SW480 (cell line): ENCODE measurements at regions not wholly inside any gene's neighbourhood (a gene's known extent, or its start where the extent isn't known, plus 50 kb on each side); places are given as distances from the start of the nearest gene placed in this dataset.

Experiments used
- DNase-seq: peaks from one replicate; pipeline ENCODE4 v3.0.0-alpha.2; 2016; ENCODE audit warnings: low spot score

DNA sequence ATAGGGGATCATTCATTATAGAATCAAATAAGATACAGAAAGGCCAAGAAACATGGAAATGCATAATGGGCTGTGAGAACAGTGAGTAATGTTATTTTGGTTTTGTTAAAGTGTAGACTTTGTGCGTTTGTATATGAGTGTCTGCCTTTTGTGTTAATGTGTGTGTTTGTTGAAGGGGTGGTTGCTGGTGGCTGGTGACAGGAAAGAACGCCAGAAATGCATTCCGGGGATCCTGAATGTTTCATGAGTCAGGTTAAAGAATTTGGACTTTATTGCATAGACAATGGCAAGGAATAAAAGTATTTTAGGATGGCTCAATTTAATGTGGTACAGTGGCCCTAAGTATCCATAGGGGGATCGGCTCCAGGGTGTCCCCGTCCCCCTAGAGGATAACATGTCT lies 1228.9 kb downstream of the PCDH7 start:
- no peak for DNase-seq

DNA sequence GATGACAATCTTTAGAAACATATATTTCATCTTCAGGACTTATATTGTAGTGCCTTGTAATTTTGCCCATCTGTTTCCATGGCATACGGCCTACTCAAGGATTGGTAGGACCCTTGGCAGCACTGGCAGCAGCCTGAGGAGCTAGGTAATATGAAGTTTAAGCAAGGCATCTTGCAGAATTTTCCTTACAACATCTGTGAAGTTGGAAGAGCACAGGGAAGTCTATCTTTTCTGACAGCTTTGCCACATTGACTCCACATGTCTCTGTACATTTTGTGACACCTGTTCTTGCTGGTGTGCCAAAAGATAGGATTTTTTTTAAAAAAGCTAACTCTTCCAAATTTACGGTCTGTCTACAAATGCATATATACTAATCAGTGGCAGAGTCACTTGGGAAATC lies 1235.2 kb downstream of the PCDH7 start:
- no peak for DNase-seq

DNA sequence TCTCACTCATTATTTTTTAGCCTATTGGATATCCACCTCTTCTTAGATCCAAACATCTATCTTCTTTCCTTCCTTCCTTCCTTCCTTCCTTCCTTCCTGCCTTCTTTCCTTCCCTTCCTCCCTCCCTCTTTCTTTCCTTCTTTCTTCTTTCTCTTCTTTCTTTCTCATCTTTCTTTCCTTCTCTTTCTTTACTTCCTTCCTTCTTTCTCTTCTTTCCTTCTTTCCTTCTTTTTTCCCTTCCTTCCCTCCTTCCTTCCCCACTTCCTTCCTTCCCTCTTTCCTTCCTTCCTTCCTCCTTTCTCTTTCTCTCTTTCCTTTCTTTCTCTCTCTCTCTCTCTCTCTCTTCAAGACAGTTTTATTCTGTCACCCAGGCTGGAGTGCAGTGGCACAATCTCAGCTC lies 1239.8 kb downstream of the PCDH7 start:
- no peak for DNase-seq

DNA sequence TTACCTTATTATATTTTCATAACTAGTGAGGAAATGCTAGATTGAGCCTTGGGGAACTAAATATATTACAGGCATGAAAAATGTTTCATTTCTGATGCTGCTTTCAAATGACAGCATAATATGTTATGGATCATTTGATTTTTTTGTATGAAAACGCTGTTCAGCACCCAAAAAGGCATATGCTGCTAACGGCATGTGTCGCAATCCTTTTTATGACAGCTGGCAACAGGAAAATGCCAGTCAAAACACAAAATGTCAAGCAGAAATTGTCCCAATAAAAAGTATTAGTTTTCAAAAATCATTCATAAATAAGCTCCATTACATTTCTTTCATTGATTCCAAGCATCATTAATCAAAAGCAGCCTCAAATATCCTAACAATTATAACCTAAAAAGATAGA lies 1244.5 kb downstream of the PCDH7 start:
- no peak for DNase-seq

DNA sequence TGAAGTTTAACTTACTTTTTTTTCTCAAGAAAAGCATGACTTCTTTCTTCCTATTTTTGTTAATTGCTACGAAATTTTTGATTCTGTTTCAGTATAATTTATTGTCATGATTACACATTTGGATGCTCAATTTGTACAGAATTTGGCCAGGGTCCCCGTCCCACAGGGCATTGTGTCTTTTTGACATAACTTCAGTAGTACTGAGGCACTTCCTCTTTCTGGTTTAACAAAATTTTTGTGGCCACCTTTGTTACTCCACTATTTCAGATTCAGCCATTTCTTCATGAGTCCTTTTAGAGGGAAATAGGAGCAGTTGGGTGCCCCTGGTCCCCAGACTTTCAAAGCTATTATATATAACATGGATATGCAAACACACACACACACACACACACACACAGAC lies 1248.7 kb downstream of the PCDH7 start:
- no peak for DNase-seq

DNA sequence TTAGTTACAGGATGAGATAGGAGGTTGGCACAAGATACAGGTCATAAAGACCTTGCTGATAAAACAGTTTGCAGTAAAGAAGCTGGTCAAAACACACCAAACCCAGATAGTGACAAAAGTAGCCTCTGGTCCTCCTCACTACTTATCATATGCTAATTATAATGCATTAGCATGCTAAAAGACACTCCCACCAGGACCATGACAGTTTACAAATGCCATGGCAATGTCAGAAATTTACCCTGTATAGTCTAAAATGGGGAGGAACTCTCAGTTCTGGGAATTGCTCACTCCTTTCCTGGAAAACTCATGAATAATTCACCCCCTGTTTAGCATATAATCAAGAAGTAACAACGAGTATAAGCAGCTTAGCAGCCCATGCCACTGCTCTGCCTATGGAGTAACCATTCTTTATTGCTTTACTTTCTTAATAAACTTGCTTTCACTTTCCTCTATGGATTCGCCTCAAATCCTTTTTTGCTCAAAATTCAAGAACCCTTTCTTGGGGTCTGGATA lies 1254.4 kb downstream of the PCDH7 start:
- no peak for DNase-seq

DNA sequence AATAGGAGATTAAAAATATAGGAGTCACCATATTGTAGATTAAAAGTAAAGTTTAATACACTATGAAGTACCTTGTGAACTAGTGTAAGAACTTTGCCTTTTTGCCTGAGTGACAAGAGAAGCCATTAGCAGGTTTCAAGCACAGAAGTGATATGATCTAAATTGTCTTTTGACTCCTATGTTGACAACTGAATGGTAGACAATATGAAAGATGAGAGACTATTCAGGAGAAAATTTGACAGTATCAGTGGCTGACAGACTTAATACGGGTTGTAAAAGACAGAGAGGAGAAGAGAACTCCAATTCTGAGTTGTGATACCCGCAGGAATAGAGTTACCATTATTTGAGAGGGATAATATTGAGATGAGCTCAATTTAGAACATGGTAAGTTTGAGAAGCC lies 1259.8 kb downstream of the PCDH7 start:
- DNase-seq, result no peak

DNA sequence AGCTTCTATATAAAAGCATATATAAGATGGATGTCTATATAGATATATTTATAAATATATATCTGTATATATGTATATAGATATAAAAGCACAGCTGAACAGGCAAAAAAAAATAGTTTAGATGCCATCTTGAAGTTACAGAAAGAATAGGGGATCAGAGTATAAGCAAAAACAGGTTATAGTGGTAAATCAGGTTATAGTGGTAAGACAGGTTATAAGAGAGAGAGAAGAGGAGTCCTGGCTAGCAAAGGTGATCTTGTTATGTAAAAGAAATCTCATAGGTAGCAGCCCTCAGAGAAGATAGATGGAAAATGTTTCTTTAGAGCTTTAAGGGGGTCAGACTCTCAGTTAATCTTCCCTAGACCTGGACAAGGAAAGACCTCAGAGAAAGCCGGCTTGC lies 1263.1 kb downstream of the PCDH7 start:
- DNase-seq, result no peak

DNA sequence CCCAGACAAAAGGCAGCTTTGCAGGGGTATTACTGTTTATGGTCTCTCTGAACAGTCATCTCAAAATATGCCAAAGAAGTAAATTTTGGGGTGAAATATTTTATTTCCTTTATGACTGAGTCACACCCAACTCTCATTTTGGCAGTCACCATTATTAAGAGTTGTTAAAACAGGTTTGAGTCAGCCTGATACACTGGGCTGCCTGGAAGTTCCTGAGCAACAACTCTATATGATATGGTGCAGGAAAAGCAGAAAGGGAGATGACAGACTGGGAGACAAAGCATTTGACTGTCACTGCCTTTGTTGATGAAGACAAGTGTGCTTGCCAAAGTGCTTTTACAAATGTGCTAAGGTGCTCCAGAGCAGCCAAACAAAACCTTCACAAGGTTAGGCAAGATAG lies 1263.5 kb downstream of the PCDH7 start:
- DNase-seq, result no peak

DNA sequence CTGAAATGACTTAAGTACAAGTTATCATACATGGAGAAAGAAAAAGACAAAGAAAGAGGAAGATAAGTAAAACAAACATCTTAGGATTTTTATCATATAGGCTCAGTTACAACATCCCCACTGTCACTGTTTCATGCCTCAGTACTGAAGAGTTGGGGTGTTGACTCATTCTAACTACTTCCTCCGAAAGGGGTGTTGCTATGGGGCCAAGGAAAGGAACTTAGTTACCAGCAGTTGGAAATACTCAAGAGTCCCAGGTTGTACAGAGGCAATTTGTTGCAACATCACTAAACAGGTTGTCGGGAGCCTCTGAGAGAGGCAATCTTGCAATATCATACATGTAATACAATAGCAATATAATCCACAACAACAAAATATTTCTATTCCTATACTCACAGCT lies 1264.7 kb downstream of the PCDH7 start:
- no peak for DNase-seq

DNA sequence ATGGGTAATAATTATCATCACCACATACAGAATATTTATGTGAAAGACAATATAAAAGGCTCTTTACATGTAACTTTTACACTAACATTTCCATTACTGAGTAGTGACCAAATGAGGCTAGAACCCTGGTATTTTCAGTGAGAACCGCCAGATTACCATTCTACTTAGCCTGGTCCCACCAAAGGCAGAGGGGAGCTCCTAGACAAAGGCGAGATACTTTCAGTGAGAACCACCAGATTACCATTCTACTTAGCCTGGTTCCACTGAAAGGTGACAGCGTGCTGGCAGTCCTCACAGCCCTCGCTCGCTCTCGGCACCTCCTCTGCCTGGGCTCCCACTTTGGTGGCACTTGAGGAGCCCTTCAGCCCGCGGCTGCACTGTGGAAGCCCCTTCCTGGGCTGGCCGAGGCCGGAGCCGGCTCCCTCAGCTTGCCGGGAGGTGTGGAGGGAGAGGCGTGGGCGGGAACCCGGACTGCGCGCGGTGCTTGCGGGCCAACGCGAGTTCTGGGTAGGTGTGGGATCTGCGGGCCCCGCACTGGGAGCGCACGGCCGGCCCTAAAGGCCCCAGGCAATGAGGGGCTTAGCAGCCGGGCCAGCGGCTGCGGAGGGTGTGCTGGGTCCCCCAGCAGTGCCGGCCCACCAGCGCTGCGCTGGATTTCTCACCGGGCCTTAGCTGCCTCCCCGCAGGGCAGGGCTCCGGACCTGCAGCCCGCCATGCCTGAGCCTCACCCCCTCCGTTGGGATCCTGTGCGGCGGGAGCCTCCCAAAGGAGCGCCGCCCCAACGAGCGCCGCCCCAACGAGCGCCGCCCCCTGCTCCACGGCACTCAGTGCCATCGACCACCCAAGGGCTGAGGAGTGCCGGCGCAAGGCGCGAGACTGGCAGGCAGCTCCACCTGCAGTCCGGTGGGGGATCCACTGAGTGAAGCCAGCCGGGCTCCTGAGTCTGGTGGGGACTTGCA lies 1276.1 kb downstream of the PCDH7 start:
- DNase-seq, result no peak

DNA sequence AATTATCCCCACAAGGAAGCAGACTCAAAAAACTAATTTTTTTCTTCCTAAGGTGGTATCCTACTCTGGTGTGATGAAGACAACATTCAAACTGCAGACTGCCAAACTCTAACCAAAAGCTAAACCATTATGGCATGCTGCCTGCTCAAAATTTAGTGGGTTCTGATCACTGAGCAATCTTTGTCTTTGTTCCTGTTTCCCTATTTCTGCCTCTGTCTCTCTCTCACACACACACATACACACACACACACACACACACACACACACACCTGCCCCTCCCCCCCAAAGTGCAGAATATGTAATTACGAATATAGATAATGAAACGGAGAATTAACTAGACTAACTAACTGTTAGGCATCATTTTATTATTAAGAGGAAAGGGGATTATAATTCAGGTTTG lies 1278.6 kb downstream of the PCDH7 start:
- DNase-seq, result no peak

DNA sequence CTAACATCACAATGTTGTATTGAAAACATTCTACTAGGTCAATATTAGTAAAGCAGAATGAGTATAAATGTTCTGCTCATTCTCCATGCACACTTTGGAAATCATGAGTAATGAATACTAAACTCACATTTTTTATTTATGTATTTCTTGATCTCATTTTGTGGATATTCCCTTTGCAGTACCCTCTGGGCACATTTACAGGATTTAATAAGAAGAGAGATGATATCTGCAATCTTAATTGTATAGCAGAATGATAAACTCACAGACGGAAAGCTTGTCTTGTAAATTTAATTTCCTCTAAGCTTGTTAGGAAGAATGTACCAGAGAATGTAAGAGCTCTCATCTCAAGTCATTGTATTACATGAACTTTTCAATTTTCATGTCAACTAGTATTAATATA lies 1279.7 kb downstream of the PCDH7 start:
- no peak for DNase-seq

DNA sequence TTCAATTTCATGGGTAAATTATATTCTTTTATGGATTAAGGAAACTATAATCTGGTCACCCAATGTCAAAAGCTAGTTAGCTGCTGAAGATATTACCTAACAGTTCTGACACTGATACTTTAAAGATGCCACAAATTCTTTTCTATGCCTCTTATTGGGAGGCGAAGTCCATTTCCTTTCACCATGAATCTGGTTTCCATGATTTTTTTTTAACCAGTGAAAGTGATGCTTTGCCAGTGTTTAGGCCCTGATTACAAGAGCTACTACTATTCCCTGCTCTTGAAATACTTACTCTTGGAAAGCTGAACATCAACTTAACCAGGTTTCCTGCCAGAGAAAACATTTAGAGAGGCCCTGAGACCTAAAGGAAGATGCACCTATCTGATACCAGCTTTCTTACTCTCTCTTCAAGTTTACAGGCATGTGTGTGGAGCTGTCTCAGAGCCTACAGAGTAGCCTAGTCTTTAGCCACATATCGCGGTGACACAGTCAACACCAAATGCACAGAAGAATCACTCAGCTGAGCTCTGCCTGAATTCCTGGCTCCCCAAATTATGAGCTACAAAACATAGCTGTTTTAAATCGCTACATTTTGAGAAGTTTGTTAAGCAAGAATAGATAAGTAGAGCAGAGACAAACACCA lies 1280.8 kb downstream of the PCDH7 start:
- DNase-seq, result no peak

DNA sequence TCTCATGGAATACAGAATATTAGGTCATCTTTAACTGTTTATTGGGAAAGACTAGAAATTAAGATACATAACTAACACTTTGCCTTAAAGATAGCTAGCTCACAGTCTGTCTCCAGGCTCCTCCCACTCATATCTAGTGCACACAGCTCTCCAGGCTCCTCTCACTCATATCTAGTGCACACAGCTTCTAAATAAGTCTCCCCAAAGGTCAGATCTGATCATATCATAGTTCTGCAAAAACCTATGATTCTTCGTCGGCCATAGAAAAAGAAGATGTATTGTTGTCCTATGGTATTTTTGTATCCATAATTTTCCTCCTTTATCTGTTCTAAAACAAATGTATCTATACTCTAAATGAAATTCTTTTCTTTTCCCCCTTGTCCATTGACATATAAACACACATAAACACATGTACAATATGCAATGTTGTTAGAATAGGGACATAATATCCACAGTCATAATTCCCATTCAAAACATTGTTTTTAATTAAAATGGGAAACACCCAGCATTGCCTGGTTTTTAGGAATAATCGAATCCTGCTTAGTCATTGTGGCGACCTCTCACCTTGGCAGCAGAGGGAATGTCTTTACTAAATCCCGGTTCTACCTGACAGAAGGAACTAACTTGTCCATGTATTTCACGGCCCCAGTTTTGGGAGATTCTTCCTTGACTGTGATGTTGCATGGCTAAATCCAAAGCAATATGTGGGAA lies 1282.0 kb downstream of the PCDH7 start:
- no peak for DNase-seq

DNA sequence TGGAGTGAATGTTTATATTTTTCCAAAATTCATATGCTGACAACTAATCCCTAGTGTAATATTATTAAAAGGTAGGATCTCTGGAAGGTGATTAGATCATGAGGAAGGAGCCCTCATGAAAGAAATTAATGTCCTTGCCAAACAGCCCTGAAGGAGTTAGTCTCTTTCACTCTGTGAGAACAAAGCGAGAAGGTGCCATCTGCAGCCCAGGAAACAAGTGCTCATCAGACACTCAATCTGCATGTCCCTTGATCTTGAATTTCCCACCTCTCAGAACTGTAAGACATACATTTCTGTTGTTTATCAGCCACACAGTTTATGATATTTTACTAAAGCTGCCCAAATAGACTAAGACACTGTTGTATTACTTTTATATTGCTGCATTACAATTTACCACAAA lies 1283.4 kb downstream of the PCDH7 start:
- DNase-seq, result no peak

DNA sequence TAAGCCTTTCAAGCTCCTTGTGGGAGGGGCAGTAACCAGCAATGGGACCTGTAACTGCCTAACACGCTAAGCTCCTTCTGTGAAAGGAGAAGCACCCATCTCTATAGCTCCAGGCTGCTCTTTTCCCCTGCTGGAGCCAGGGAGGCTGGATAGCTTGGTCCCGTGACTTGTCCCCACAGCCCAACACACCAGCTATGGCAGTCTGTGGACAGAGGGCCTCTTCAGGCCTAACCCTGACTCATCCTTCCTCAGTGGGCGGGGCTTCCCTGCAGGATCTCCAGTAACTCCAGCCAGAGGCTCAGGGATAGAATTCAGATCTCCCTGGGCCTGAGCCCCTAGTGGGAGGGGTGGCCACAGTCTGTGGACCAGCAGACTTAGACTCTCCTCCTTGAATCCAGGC lies 1290.1 kb downstream of the PCDH7 start:
- no peak for DNase-seq

DNA sequence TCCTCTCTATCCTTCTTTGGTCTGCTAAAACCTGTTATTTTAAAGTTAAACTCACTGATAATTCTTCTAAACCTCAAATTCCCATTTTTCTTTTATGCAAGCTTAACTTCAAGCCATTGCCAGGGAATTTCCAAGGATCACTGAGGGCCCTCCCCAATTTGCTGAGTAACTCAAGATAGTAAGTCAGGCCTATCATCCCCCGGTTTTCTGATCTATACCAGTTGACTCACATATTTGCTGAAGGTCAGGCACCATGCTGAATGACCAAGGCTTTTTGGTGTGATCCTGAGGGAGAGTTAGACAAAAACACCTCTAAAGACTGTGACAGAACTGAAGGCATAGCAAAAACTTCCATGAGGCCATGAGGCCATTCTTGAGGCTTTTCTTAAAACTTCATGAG lies 1301.9 kb downstream of the PCDH7 start:
- no peak for DNase-seq

DNA sequence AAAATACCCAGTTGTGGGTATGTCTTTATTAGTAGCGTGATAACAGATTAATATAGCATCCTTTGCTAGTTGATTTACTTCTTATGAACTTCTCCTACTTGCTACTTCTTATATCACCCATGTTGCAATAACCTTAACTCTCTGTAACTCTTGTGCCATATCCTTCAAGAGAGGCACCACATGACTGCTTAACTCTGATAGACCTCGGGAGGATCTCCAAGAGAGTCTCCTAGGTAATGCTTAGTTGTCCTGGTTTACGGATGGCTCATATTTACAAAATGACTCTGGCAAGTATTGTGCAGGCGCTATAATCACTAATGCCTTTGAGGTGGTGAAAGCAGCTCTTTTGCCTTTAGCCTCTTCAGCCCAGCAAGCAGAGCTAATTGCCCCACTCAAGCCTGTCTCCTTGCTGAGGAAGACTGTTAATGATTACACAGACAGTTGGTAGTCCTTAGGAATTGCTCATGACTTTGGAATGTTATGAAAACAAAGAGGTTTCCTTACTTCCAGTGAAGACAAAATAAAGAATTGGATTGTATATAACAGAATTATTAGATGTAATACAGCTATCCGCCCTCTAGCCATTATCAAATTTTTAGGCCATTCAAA lies 1305.8 kb downstream of the PCDH7 start:
- no peak for DNase-seq

DNA sequence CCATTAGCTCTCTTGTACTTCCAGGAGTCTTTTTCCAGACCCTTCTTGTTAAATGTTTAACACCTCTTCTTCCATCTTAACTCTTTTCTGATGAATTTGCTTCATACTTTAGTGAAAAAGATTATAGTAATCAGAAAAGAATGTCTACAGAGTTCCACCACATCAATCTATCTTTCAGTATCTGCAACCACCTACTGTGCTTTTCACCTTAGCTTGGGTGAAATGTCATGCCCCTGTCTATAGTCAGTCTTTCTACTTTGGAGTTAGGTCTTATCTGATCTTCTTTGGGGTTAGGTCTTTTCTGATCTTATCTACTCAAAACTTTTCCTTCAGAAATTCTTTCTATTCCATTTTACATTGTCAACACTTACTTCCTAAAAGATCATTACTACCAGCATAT lies 1310.2 kb downstream of the PCDH7 start:
- no peak for DNase-seq

DNA sequence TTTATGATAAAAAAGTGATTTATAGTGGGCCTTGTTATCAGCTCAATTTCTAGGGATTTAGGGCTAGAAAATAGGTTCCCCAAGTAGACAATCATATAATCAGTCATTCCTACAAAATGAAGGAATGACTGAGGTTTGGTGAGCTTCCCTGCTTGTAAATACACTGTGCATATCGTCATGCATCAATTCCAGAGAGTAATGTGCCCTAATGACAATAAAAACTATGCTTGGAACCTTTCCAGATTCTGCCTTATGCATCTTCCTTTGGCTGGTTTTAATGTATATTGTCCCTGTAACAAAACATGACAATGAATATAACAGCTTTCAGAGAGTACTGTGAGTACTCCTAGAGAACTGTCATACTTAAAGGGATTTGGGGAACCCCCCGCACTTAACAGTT lies 1310.9 kb downstream of the PCDH7 start:
- no peak for DNase-seq

DNA sequence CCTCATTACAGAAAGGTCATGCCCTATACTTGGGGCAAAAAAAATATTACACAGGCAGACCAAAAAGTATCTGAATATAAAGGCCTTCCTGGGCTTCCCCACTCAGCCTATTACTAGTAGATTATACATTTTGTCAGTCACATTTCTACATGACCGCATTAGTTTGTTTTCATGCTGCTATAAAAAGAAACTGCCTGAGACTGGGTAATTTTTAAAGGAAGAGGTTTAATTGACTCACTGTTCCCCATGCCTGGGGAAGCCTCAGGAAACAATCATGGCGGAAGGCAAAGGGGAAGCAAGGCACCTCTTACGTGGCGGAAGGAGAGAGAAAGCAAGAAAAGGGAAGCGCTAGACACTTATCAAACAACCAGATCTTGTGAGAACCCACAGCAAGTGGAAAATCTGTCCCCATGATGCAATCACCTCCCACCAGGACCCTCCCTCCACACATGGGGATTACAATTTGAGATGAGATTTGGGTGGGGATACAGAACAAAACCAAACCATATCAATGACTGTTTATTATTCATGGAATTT lies 1312.0 kb downstream of the PCDH7 start:
- no peak for DNase-seq
